ENCODE measurements at regions not wholly inside any gene's neighbourhood (a gene's known extent, or its start where the extent isn't known, plus 50 kb on each side); places are given as distances from the start of the nearest gene placed in this dataset.

DNA sequence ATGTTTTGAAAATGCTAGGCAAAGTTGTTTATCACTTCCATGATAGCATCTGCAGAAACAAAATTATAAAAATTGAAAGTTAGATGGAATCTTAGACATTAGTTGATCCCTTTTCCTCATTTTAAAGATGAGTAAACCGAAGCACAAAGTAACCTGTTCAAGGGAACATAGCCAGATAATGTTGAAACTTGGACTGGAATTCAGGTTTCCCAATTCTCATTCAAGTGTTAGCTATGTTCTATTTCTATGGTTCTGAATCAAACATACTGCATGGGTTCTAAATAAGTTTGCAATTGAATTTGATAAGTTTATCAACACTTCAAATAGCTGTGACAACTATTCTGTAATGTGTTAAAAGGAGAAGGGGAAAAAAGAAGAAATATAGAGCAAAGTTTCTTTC is 122.4 kb upstream of the SOX5 start:
- DNase-seq = no peak

DNA sequence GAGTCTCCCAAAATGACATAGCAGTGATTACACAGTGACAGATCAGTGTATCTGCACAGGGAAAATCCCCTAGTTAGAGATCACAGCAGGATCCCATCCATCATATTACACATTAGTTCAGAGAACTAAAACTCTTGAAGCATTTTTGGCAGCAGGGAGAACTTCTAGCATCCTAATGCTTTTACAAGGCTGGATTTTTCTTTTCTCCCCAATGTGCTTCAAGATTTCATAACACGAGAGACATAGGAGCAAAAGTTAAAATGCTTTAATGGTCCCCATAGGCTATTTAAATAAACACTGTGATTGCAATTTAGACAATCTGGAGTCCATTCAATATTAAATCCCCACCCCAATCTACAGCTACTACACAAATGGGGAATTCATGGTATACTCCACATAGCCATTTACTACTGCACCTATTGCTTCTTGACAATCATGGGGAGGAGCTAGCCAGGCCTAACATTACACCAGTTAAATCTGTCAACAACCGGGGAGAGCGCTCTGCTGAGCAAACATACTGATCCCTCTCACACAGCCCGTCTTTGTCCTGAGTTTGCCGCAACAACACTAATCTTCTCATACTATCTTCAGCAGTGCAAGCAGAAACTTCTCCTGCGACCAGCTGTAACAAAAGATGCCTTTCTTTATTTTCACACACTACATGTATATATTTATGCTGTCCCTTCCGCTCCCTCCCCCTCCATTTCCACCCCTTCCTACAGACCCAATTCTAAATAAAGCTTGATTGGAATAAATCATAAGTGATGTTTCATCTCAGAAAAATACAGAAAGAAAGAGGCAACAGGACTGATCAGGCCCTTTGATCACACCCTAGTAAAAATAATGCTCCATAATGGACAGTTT is 120.3 kb upstream of the SOX5 start:
- no peak for DNase-seq

DNA sequence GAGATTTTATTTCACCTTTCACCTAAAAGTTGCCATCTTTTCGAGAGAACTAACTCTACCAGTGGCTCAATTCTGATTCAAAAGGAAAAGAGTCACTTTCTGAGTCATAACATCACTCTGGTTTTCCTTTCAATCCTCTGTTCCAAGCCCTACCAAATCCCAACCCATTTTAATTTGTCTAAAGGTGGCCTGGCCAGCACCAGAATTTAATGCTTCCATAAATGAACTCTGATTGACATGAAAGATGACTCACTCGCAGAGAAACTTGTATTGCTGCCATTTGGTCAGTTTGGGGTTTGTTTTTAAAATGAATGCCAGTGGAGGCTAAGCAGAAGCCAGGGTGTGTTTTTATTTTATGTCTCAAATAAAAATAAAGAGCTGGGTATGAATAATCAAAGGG is 117.4 kb upstream of the SOX5 start:
- DNase-seq = no peak

DNA sequence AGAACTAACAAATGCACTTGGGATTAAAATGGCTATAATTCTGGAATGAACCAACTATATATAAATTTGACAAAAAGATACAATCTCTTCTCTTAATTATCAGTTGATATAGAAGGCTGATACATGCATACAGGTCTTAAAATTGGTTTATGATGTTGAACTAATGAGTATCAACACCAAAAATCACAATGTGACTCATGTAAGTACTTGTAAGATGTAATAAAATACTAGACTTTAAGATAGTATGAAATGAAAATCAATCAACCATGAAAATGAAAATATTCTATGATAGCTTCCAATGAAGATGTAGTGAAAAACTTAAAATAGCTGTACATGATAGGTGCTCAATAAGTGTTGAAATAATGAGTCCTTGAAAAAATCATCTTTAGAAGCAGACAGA is 116.6 kb upstream of the SOX5 start:
- DNase-seq = no peak

DNA sequence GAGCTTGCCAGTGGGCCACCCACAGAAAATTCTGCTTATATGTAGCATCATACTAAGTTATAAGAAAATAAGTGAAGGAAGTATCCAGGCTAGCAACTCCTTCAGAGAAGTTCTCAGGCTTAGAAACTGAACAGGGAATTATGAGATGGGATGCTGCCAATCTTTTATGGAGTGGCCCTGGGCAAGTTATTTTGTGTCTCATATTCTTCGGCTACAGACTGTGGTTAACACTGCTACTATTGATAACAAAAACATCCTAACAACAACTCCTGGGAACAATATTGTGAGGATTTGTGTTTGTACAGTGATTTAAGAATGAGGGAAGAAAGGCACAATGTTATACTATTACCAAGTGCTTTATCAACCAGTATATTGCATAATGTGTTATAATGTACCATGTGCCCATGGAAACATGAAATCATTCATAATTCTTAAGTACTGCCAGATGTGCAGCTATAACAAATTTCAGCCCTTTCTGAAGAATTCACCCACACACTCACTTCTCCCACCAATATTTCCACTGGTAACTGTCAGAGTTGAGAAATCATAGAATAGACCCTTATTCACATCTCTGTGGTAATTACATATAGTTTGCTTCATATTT is 113.3 kb upstream of the SOX5 start:
- no peak for DNase-seq

DNA sequence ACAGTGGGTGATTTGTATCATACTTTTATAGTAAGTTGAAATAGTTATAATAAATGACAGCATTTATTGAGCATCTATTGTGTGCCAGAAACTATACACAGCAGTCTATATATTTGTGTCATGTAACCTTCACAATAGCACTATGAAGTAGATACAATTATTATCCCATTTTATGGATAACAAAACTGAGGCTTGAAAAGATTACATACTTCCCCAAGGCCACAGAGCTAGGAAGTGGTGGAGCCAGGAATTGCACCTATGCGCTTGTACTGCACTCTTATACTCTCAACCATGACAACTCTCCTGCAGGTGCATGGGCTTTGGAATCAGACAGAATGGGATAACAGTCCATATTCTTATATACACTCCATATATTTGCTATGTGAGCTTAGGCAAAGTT is 110.6 kb upstream of the SOX5 start:
- no peak for DNase-seq

DNA sequence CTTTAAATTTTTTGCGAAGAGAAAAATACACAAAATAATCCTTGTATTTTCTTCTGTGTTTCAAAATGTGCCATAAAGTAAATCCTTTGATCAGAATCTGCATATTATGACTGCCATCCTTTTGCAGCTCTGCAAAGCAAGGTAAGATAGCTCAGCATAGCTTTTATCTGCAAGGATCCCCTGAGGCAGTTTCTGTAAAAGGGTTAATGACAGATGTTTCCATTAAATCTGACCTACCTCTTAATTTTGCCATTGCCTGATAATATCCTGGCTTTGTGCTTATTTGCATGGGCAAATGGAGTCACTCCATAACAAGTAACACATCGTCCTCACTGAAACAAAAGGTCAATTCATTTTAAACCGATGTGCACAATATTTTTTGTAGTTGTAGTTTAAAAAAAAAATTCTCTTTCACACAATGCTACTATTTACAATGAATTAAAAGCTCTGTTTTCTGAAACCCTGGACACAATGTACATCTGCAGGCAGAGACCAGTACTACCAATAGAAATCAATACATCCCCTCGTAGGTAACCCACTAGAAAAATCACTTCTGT is 108.5 kb upstream of the SOX5 start:
- no peak for DNase-seq

DNA sequence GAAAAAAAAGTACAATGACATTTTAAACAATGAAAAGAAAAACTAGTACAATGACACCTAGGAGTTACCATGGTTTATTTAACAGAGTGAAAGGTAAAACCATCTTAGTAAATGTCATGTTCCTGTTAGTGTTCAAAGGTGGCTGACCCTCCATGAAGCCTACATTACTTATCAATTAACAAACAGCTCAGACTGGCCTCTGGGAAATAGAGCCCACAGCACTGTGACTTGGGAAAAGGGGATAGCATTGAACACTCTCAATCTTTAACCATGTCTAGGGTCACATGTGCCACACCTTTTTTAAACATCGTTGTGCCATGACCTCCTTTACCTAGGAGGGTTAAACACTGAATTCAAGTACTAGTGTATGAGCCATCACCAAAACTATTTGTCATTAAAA is 106.3 kb upstream of the SOX5 start:
- no peak for DNase-seq

DNA sequence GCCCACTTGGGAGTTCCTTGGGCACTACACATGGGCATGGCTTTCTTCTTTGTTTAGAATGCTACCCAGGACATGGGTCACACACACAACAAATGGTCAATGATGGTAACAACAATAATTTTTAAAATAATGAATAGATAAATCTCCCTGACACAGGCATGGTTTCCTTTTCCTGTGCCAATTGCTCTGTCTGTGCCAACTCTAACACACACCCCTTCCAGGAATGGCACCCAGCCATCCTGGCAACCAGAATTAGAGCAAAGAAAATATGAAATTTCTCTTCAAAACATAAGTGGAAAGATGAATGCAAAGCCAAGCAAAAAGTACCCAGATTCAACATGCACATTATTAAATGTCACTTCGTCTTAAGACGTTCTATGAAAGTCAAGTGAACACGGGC is 104.9 kb upstream of the SOX5 start:
- no peak for DNase-seq

DNA sequence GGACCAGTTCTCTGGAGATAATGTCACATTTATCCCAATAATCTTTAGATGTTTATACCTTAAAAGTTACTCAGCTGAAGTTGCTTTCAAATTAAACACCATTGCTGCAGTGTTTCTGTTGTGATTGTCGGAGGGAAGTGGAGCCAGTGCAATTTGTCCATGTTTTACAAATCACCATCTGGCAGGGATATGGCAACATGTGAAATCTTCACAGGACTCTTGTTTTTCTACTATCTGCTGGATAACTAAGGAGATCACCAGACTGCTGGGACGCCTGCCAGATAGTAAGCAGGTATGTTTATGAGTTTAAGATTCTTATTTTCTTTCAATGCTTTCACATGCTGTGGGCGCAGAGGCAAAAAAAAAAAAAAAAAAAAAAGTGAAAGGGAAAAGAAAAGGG is 100.3 kb upstream of the SOX5 start:
- DNase-seq = no peak

DNA sequence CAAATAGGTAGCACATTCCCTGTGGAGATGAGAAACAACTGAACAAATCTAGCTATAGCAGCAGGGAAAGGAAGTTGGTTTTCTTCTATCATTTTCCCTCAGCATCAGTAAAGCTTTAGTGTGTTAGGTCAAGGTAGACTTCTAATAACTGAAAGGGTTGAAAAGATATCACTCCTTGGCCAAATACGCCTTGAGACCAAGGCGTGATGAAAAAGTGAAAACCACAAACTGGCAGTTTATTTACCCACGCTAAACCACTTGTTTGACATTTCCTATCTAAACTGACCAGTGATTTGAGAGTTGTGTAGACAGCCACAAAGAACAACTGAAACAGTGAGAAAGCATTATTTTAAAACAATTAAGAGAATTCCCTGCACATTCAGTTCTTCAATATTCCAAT is 99.6 kb upstream of the SOX5 start:
- no peak for DNase-seq

DNA sequence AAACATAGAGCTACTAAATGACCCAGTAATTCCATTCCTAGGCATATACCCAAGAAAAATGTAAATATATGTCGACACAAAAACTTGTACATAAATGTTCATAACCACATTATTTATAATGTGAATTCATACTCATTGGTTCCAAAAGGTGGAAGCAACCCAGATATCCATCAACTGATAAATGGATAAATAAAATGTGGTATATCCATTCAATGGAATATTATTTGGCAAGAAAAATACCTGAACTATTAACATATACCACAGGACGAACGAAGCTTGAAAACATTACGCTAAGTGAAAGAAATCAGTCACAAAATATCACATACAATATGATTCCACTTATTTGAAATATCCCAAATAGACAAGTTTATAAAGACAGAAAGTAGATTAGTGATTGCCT is 99.0 kb upstream of the SOX5 start:
- DNase-seq = no peak

DNA sequence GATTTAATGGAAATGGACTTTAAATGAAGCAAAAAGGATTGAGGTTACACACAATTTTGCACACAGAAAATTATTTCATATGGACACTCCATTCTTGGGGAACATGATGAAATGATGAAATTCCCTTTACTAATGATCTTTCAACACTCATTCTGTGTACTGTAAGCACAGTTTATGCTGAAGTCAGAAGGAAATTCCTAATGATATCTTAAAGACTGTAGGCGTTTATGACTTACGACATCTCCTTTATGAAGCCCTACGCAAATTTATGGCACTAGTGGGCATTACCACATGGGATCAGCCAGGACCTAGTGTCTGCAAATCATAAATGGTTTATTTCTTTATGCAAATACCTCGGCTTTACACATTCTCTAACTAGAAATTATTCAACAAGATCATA is 97.9 kb upstream of the SOX5 start:
- no peak for DNase-seq

DNA sequence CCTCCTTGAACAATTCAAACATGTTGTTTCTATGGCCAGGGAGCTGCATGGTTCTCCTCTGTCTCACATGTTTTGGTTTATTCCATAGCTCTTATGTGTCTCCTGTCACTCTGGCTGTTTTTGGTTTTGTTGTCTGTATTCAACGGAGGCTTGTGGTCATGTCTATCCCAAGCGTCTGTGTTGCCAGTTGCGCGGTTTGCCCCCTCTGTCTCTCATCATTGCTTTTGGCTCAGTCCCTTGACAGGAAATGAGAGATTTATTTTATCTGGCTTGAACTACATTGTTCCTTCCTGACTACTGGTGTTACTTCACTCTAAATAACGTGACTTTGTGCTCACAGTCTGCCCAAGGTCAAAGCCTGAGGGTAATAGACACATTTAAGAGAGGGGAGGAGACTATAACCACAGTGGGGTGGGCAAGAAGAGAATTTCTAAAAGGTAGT is 96.4 kb upstream of the SOX5 start:
- no peak for DNase-seq

DNA sequence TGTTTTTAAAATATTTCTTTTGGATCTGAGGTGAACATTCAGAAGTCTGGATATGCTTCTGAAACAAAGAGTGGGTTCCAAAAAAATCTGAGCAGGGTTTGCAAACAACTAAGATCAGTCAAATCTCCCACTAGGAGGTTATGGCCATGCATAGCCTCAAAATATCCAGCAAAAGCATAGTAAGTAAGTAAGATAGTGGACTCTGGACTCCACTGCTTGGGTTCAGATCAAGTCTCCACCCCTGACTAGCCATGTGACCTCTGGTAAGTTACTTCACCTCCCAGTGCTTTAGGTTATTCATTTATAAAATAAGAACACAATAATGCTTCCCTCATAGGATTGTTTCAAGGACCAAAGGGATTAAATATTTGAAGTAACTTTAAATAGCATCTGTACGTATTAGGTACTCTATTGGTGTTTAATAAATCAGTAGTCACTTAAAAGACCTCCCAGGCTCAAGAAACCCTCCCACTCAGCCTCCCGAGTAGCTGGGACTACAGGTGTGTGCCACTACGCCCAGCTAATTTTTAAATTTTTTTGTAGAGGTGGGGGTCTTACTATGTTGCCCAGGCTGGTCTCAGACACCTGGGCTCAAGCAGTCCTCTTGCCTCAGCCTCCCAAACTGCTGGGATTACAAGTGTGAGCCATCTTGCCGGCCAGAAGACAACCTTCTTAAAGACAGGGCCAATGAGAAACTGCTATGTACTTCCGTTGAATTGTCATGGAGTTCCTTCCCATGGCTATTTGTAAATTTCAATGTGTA is 95.7 kb upstream of the SOX5 start:
- DNase-seq = no peak

DNA sequence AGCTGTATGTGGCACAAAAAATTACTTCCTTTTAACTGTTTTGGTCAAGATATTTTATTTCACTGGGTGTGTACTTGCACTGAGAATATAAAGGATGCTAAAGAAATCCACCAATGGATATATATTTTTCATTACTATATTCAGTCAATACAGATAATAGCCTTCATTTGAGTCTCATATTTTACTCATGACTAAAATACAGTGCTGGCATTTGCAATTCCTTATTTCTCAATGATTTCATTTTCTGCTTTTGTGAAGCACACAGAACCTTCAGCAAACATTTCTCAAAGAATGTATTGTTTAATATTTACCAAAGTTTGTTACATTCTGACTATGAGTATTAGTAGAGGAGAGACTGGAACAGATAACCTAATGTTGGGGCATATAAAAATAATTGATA is 93.2 kb upstream of the SOX5 start:
- no peak for DNase-seq

DNA sequence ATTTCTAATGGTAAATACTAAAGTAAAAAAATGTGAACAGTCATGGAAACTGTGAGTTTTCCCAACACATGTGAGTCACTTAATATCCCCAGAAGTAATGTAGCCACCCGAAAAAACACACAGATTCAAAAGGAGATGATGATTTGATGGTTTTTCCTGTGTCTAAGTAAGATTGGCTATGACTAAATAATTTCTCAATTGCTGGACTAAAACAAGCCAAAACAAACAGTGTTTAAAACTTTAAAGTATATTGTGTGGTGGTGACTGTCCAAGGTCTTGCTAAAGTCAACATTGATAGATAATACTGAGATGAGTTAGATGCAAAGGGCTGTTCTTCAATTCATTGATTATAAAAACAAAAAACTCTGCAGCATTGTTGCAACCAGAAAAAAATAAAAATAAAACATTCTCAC is 89.6 kb upstream of the SOX5 start:
- peak; percentile 22 for DNase-seq

DNA sequence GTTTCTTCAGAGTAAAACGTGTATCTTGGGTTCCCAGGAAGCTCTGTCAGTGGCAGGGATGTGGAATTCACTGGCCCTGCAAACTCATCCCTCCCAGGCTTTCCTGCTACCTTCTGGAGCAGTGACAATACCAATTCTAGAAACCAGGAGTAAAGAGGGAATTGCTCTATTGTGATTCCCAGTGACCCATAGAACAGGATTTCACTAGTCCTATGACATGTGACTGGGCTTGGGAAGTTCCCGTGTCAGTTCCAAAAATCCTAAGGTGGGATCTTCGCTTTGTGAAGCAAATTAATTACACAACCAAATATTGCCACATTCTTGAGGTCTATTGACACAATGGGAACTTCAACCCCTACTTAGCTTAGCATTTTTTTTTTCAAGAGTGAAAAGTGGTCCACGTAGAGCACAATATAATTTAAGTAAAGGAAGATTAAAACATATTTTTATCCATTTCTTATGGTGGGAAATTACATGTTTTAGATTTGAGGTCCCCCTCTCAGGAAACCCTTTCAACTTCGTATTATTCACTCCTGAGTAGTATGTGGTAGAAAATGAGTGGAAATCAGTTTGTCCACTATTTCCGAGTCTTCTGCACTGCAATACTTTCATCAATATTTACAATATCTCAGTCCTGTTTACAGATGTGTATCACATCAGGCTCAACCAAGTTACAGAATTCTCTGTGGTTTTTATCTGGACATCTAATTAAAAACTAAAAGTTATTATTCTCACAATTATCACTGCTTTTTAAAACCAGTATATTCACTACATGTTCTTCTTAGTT is 88.9 kb upstream of the SOX5 start:
- DNase-seq = no peak

DNA sequence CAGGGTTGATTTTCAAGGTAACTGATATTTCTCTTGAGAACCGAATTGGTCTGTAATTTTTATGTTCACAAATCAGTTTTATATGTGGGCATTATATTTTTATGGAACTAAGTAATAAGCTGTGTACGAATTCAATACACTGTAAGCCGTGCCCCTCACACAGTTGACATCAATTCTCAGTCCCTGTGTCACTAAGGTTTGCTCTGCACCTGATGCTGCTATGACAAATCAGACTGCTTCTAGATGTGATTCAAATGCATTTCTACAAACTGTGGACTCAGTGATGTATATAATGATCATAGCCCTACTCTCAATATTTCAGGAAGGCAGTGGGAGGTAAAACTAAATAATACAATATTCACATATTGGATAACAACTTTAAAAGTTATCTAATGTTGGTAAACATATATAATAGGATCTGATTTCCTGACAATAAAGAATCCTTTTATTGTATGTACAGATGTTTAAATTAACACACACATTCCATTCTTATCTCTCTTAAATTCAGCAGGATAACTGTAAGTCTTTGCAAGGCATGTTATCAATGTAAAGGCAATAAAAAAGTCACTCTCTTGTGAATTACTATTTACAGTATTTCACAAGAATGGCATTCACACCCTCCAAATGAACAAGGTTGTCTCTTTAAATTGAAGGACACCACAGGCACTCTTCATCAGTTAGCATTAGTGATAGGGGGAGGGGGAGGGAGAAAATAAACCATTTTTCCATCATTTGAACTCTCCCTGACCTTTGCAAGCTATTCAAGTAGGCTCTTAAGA is 87.2 kb upstream of the SOX5 start:
- no peak for DNase-seq

DNA sequence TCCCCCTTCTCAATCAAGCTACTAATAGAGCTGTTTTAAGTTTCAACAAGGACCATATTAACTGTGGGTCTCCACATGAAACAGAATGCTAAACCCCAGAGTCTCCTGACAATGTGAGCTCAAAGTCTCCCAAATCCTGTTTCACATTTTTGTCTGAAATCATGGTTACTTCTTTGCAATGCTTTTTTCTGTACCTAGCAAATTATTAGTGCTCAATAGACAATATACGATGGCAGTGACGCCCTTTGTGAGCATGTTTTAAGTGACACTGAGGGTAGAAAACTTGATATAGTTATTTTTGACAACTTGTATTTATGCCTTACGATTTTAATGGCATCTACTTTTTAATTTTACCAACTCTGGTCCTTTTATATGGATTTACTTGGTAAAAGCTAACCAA is 85.4 kb upstream of the SOX5 start:
- DNase-seq = no peak

DNA sequence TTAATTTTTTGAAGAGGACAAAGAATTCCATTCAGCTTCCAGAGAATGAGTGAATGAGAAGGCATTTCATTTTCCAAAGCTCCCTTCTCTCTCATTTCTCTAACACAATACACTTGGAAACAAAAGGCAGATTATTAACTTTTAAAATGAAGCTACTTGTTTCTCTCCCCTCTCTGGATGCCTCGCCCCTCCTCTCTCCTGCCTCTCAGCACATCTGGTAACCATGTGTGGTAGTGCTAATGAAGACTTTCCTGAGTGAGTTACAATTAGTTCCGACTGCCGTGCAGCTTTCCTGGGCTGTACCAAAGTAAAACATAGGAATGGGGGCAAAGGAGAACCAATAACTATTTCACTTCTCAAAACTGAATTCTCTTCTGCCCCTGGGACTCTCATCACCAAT is 84.7 kb upstream of the SOX5 start:
- DNase-seq = no peak

DNA sequence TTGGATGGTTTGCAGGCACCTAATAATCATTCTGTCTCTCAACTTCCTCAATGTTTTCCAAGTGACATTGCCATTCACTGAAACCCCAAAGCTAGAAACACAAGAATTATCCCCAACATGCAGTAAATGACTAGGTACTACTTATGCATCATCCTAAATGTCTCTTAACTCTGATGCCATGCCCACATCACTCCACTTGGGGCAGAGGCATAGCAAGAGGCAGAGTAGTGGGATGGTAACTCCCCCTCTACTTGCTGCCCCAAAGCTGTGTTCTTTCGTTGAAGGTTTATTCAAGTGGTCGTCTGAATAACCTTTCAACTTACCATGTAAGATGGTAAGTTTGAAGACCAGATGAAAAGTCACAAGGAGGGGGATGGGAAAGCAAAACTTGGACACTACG is 77.9 kb upstream of the SOX5 start:
- no peak for DNase-seq
